A549 (cell line): ENCODE measurements at regions not wholly inside any gene's neighbourhood (a gene's known extent, or its start where the extent isn't known, plus 50 kb on each side); places are given as distances from the start of the nearest gene placed in this dataset.

ENCODE experiments used
- ATAC-seq, 2 experiments: fragments of 200-7000 bp in 1 of 2; fragments of >200 bp in 1 of 2; cut with Nextera tagmentation in 1 of 2; cut with Tn5 transposase in 1 of 2; 3 replicates each; pipeline versions ENCODE4 v1.8.0 to v1.9.1; 2018 to 2020; ENCODE audit warnings: mild to moderate bottlenecking in 1 of 2, moderate library complexity in 1 of 2
- CTCF ChIA-PET: fragments of 300-600 bp; sonication (Branson Sonifier 250); formaldehyde crosslinking; extraction: SDS; loops from one replicate; lab custom pipeline; 2021; ENCODE audit warnings: antibody characterized with exemption, inconsistent platforms; lab: Yijun Ruan, JAX
- POLR2A ChIA-PET: fragments of 350-600 bp; formaldehyde crosslinking; extraction: SDS; loops from one replicate; lab custom pipeline; 2021; ENCODE audit warnings: antibody characterized with exemption, inconsistent platforms; lab: Yijun Ruan, JAX
- DNase-seq, 2 experiments: peaks; one replicate each; pipeline versions ENCODE4 v3.0.0 to v3.0.0-alpha.2; 2011 to 2016; ENCODE audit warnings: low read depth in 1 of 2, low spot score in 1 of 2
- FAIRE-seq: peaks from 2 replicates; lab custom pipeline; 2011; peaks lifted over from hg19 to GRCh38; lab: Jason Lieb, UNC
- H3K27ac ChIP-seq, 2 experiments: fragments of >200 bp; sonication (Bioruptor Twin); formaldehyde crosslinking; 3 replicates each; pipeline ENCODE4 v1.5.1; 2016 to 2017
- H3K4me1 ChIP-seq: fragments of >200 bp; sonication (Bioruptor Twin); formaldehyde crosslinking; 3 replicates; pipeline ENCODE4 v1.6.1; 2016
- H3K4me2 ChIP-seq: fragments of >200 bp; sonication (Bioruptor Twin); formaldehyde crosslinking; 3 replicates; pipeline ENCODE4 v1.6.1; 2016
- H3K4me3 ChIP-seq: fragments of >200 bp; sonication (Bioruptor Twin); formaldehyde crosslinking; 3 replicates; pipeline ENCODE4 v1.5.1; 2016
- H3K9me3 ChIP-seq: fragments of >200 bp; sonication (Bioruptor Twin); formaldehyde crosslinking; 3 replicates; pipeline ENCODE4 v1.6.1; 2016
- ATOH8 ChIP-seq: fragments of 250-450 bp; sonication (Bioruptor Pico); IDR thresholded peaks from 2 replicates; pipeline ENCODE4 v1.5.0; 2020; ENCODE audit warnings: low read depth, mild to moderate bottlenecking, moderate library complexity
- BCL3 ChIP-seq: fragments of >200 bp; sonication (Bioruptor Twin); formaldehyde crosslinking; IDR thresholded peaks from 3 replicates; pipeline ENCODE4 v1.6.1; 2016
- BHLHE40 ChIP-seq: IDR thresholded peaks from 2 replicates; pipeline ENCODE4 v1.6.1; 2012; ENCODE audit warnings: low read depth, low read length, inconsistent platforms
- CBX2 ChIP-seq: fragments of 200-600 bp; sonication (generic); IDR thresholded peaks from 2 replicates; pipeline ENCODE4 v1.6.1; 2016; ENCODE audit warnings: low read depth, mild to moderate bottlenecking, borderline replicate concordance
- CBX8 ChIP-seq: fragments of 200-600 bp; sonication (generic); IDR thresholded peaks from 2 replicates; pipeline ENCODE4 v1.6.1; 2016
- CHD4 ChIP-seq: fragments of 200-600 bp; sonication (generic); IDR thresholded peaks from 2 replicates; pipeline ENCODE4 v1.6.1; 2016; ENCODE audit warnings: antibody characterized with exemption, mild to moderate bottlenecking, borderline replicate concordance
- CTCF ChIP-seq: fragments of >200 bp; sonication (Bioruptor Twin); formaldehyde crosslinking; IDR thresholded peaks from 3 replicates; pipeline ENCODE4 v1.5.1; 2016
- EHF ChIP-seq: fragments of 250-450 bp; sonication (Bioruptor Pico); IDR thresholded peaks from 2 replicates; pipeline ENCODE4 v1.5.0; 2020; ENCODE audit warnings: mild to moderate bottlenecking
- ESRRA ChIP-seq: fragments of 150-350 bp; IDR thresholded peaks from 2 replicates; pipeline ENCODE4 v1.6.1; 2014; ENCODE audit warnings: mild to moderate bottlenecking, low read length, borderline replicate concordance
- FOSL2 ChIP-seq, 2 experiments: fragments of 450-650 bp in 1 of 2; fragments of >200 bp in 1 of 2; sonication (Bioruptor Twin) in 1 of 2; formaldehyde crosslinking; IDR thresholded peaks; 2 replicates each; pipeline versions ENCODE4 v1.5.0 to v1.6.1; 2016 to 2020; ENCODE audit warnings: mild to moderate bottlenecking in 1 of 2, moderate library complexity in 1 of 2
- HDAC2 ChIP-seq: fragments of 200-600 bp; sonication (generic); IDR thresholded peaks from 2 replicates; pipeline ENCODE4 v1.6.1; 2016
- HEYL ChIP-seq: fragments of 250-450 bp; sonication (Bioruptor Pico); IDR thresholded peaks from 2 replicates; pipeline ENCODE4 v1.8.0; 2021; ENCODE audit warnings: mild to moderate bottlenecking, moderate library complexity
- HOXA7 ChIP-seq: fragments of 250-450 bp; sonication (Bioruptor Pico); IDR thresholded peaks from 2 replicates; pipeline ENCODE4 v1.5.0; 2020; ENCODE audit warnings: mild to moderate bottlenecking, moderate library complexity
- JUNB ChIP-seq: fragments of >200 bp; sonication (Bioruptor Twin); formaldehyde crosslinking; IDR thresholded peaks from 2 replicates; pipeline ENCODE4 v1.6.1; 2016
- KDM5A ChIP-seq: fragments of 200-600 bp; sonication (generic); IDR thresholded peaks from 2 replicates; pipeline ENCODE4 v1.6.1; 2016; ENCODE audit warnings: antibody characterized with exemption, mild to moderate bottlenecking
- MAFK ChIP-seq: fragments of 450-650 bp; IDR thresholded peaks from 2 replicates; pipeline ENCODE4 v1.6.1; 2014; ENCODE audit not compliant: partially characterized antibody
- NFE2L2 ChIP-seq: fragments of 150-350 bp; conservative IDR thresholded peaks from 2 replicates; pipeline ENCODE4 v1.6.1; 2014; ENCODE audit warnings: low read length
- NPAS2 ChIP-seq: fragments of 250-450 bp; sonication (Bioruptor Pico); IDR thresholded peaks from 2 replicates; pipeline ENCODE4 v1.8.0; 2022; ENCODE audit warnings: mild to moderate bottlenecking, moderate library complexity, borderline replicate concordance
- PBX3 ChIP-seq: IDR thresholded peaks from 2 replicates; pipeline ENCODE4 v1.6.1; 2012
- PHF8 ChIP-seq: fragments of 200-600 bp; sonication (generic); IDR thresholded peaks from 2 replicates; pipeline ENCODE4 v1.6.1; 2016; ENCODE audit warnings: low read depth, mild to moderate bottlenecking, antibody characterized with exemption, moderate library complexity, borderline replicate concordance
- POLR2A ChIP-seq: IDR thresholded peaks from 2 replicates; pipeline ENCODE4 v1.6.1; 2012; ENCODE audit warnings: mild to moderate bottlenecking, low read length
- RAD21 ChIP-seq, 2 experiments: fragments of >200 bp in 1 of 2; sonication (Bioruptor Twin) in 1 of 2; formaldehyde crosslinking in 1 of 2; IDR thresholded peaks in 1 of 2; conservative IDR thresholded peaks in 1 of 2; 2 replicates in 1 of 2; 3 replicates in 1 of 2; pipeline ENCODE4 v1.6.1; 2012 to 2018; ENCODE audit warnings: inconsistent platforms in 1 of 2
- RARB ChIP-seq: fragments of 250-450 bp; sonication (Bioruptor Pico); IDR thresholded peaks from 2 replicates; pipeline ENCODE4 v1.8.0; 2021; ENCODE audit warnings: mild to moderate bottlenecking, moderate library complexity
- REST ChIP-seq: fragments of 200-600 bp; sonication (generic); IDR thresholded peaks from 2 replicates; pipeline ENCODE4 v1.6.1; 2016; ENCODE audit warnings: antibody characterized with exemption, mild to moderate bottlenecking, moderate library complexity
- SMC3 ChIP-seq: fragments of >200 bp; sonication (Bioruptor Twin); formaldehyde crosslinking; IDR thresholded peaks from 3 replicates; pipeline ENCODE4 v1.6.1; 2018; ENCODE audit warnings: inconsistent platforms
- SREBF2 ChIP-seq: fragments of 450-650 bp; IDR thresholded peaks from 2 replicates; pipeline ENCODE4 v1.6.1; 2014; ENCODE audit warnings: mild to moderate bottlenecking, moderate library complexity
- TP53 ChIP-seq: fragments of 250-450 bp; sonication (Bioruptor Pico); IDR thresholded peaks from 2 replicates; pipeline ENCODE4 v1.5.0; 2021; ENCODE audit warnings: mild to moderate bottlenecking, moderate library complexity
- ZSCAN20 ChIP-seq: fragments of 250-450 bp; sonication (Bioruptor Pico); IDR thresholded peaks from 2 replicates; pipeline ENCODE4 v1.8.0; 2022; ENCODE audit warnings: mild to moderate bottlenecking, moderate library complexity
- WGBS: methylation state at CpG from one replicate; pipeline ENCODE4 v1.1.6; 2017; ENCODE audit errors: missing lambda C conversion rate; 5-methylcytosine and 5-hydroxymethylcytosine counted together

- no peak for FAIRE-seq
Observed at GRCh38 chr3:110533089-110533488, 538.5 kb upstream of the NECTIN3 start.

GRCh38 chr3:110542552-110543150 lies 529.0 kb upstream of the NECTIN3 start:
- H3K4me1 ChIP-seq: peaks cover 3% of the 10 kb centered on the region; the same call in 1 of the 3 replicates
- no peak overlapping the region for H3K4me2 ChIP-seq
- peak overlapping the region in 1 of 2 experiments; percentile 26; a peak in 1 of 6 replicates for H3K27ac ChIP-seq
- FAIRE-seq (no peak), ATAC-seq (no peak), DNase-seq (no peak)
- WGBS: 60% methylated on average over 3 of the region's 3 CpGs
- ChIA-PET CTCF (no interaction called here), POLR2A (no interaction called here)
- H3K4me3 ChIP-seq: no peak overlapping the region
- no peaks in the 10 kb centered on the region for H3K9me3 ChIP-seq
- no peak for TF ChIP-seq CHD4
- TF ChIP-seq HOXA7 (CRISPR knock-in tag): no peak
- no peak for TF ChIP-seq BCL3
- no peak for TF ChIP-seq PHF8
- TF ChIP-seq HDAC2: no peak

More at GRCh38 chr3:110533089-110533488, 538.5 kb upstream of the NECTIN3 start:
- Histone ChIP-seq H3K27ac (no peak overlapping the region), H3K4me3 (no peak overlapping the region), H3K4me1 (no peaks in the 10 kb centered on the region), H3K9me3 (no peaks in the 10 kb centered on the region), H3K4me2 (no peak overlapping the region)
- ChIA-PET CTCF (no interaction called here), POLR2A (no interaction called here)
- ATAC-seq (no peak), DNase-seq (no peak)
- TF ChIP-seq CTCF: no peak
- TF ChIP-seq TP53: no peak
- no peak for TF ChIP-seq SMC3

- CTCF ChIA-PET: no interaction called here
- H3K9me3 ChIP-seq: no peaks in the 10 kb centered on the region
- POLR2A ChIA-PET: no interaction called here
- no peak for DNase-seq
- no peak for FAIRE-seq
- peaks cover 3% of the 10 kb centered on the region; the same call in 1 of the 3 replicates for H3K4me1 ChIP-seq
- no peak for ATAC-seq
- no peak overlapping the region for H3K4me2 ChIP-seq
- H3K4me3 ChIP-seq: no peak overlapping the region
- TF ChIP-seq KDM5A (no peak), RARB (CRISPR knock-in tag) (no peak), CBX2 (no peak), ATOH8 (CRISPR knock-in tag) (no peak), CBX8 (no peak), NFE2L2 (no peak), ESRRA (no peak), EHF (CRISPR knock-in tag) (no peak), BHLHE40 (no peak), POLR2A (no peak), RAD21 (conservative IDR thresholded peaks at IDR 0.05 in 1 of 2, IDR thresholded peaks at IDR 0.05 in 1 of 2) (no peak), ZSCAN20 (CRISPR knock-in tag) (no peak), HEYL (CRISPR knock-in tag) (no peak), REST (no peak), NPAS2 (CRISPR knock-in tag) (no peak), JUNB (no peak), PBX3 (no peak), SREBF2 (no peak), MAFK (no peak), FOSL2 (IDR thresholded peaks at IDR 0.05) (no peak), FOSL2 (CRISPR knock-in tag; IDR thresholded peaks at IDR 0.05) (no peak)
- 90% methylated on average over 1 of the region's 1 CpG for WGBS
- H3K27ac ChIP-seq: no peak overlapping the region
Observed at GRCh38 chr3:110544730-110545129, 526.9 kb upstream of the NECTIN3 start.
